HG03469 (cell line): ENCODE measurements at regions not wholly inside any gene's neighbourhood (a gene's known extent, or its start where the extent isn't known, plus 50 kb on each side); places are given as distances from the start of the nearest gene placed in this dataset.
"Not testable (repeated sequence)": the region's sequence is repeated elsewhere in the genome, so short reads cannot be mapped to it uniquely, and the experiment has no call there.

Source experiments
- ATAC-seq: cut with Tn5 transposase; IDR thresholded peaks from one replicate; pipeline ENCODE4 v1.9.1; 2021; ENCODE audit warnings: mild to moderate bottlenecking, moderate library complexity, moderate number of reproducible peaks; ENCODE audit not compliant: unreplicated experiment

DNA sequence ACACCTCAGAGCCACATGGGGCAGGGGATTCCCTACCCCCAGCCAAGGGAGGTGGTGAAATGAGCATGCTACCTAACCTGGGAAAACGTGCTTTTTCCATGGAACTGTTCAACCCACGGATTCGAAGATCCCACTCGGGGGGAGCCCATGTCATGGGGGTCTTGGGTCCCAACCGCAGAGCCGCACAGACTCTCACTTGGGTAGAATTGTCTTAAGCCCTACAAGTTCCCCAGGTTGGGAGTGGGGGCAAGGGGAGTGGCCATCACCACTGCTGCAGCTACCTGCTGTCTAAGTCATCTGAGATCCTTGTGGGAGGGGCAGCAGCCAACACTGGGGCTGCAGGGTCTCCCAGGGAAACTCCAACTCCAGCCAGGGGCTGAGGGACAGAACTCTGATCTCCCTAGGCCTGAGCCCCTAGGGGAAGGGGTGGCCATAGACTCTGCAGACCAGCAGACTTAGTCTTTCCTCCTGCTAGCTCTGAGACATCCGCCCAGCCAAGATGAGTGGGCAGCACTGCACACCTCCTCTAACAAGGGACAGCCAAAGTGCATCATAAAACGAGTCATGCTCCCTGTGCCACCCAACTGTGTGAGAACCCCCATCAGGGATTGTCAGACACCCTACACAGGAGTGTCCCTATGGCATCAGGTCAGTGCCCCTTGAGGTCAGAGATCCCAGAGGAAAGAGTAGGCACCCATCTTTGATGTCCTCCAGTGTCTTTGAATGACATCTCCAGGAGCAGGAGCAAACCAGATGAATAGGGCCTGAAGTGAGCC, 610.4 kb upstream of the SLITRK6 start:
- no peak for ATAC-seq

DNA sequence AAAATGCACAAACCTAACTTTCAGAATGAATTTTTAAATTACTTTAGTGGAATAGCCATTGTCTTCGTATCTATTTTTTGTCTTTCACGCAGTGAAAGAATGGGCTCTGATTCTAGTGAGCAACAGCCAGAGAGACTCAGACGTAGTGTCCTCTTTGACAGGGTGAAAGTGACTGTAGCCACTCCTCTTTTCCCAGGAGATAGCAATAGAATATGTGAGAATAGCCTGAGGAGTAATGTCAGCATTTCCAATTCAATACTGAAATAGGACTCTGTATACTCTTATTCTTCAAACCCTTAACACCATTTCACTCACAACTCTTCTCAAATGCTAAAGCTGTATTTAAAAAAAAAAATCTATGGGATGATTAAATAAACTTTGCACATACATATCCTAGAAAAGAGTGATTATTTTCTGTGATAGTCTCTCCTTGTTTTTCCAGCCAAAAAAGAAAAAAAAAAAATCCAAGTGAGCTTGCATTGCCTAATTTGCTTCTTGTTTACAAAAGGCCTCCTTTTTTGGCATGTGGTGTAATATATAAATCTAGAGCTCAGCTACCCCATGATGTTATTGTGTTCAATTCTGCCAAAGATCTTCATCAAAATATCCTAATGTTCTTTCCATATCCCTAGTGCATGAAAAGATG, 626.1 kb upstream of the SLITRK6 start:
- no peak for ATAC-seq

DNA sequence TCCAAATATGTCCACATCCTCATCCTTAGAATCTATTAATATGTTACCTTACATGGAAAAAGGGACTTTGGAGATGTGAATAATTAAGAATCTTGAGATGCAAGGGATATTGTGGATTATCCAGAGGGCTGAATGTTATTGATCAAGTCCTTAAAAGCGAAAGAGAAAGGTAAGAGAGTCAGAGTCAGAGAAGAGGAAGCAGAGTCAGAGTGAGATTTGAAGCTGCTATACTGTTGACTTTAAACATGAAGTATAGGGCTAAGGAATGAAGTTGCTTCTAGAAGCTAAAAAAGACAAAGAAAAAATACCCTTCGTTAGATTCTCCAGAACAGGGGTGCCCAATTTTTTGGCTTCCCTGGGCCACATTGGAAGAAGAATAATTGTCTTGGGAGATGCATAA, 627.2 kb upstream of the SLITRK6 start:
- no peak for ATAC-seq

DNA sequence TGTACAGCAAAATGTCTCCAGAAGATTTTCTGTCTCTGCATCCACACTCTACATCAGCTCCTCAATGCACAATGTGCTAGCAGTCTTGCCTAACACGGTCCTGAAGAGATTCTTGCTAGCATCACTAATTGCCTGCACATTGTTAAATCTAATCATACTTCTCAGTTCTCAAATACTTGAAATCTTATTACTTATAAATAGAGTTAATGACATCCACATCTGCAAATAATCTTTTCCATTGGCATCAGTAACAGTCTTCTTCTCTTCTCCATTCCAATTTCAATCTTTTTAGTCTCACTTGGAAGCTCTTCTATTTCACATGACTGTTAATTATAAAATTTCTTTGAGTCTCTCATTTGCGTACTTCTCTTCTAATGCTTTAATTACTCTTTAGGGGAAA, 630.5 kb upstream of the SLITRK6 start:
- no peak for ATAC-seq

DNA sequence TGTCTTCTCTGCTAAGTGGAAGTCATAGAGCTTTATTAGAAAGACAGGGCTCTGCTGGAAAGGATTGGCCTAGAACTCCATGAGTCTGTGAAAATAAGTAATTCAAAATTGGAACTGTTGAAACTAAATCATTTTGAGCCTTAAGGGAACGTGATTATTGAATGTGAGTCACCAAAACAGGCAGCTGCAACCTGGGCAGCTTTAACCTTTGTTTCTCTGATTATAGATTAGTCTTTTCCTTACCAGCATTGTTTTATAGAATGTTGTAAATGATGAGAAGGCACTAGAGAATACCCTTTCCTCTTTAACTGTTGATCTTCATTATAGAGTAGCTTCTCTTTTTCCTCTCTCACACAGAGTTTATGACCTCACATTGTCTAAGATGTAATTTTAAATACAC, 638.8 kb upstream of the SLITRK6 start:
- no peak for ATAC-seq

DNA sequence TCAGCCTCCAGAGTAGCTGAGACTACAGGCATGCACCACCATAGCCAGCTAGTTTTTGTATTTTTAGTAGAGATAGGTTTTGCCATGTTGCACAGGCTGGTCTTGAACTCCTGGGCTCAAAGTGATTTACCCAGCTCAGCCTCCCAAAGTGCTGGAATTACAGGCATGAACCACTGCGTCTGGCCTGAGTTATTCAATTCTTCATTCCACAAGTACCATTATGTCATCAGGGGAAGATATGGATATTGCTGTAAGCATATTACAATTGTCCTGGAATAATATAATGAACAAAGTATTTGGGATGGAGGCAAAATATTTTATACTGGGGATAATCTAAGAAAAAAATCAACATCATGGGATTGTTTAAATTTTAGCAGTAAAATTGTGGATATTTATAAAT, 646.0 kb upstream of the SLITRK6 start:
- ATAC-seq, result no peak

DNA sequence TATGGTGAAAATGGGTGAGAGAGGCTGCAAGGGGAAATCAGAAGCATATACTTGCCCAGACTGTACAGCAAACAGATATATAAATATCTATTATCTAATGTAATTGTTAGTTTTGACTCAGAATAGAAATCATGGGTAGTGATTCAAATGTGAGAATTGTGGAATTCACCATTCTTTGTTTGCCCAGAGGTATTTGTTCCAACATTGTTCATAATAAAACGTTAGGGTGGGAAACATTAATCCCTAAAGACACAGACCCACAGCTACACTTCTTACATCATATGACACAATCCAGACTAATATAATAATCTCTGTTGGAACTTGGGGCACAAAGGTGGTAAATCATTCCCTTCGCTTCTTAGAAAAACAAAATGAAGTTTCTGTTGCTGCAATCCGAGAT, 646.5 kb upstream of the SLITRK6 start:
- ATAC-seq, result no peak

DNA sequence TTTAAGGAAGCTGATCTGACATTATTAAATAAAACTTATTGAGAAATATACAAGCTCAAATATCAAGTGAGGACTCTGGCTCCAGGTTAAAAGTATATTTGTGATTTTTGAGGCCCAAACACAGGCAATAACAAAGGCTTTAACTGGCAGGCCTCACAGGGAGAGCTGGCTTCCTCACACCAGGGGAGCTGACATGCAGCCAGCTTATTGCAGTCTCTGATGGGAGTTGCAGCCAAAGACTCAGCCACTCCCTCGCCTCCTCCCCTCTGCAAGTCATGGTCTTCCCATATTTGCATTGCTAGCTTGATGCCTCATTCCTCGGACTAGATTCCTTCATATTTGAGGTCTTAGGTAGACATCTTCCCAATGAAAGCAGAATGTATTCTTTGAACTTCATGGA, 647.1 kb upstream of the SLITRK6 start:
- no peak for ATAC-seq

DNA sequence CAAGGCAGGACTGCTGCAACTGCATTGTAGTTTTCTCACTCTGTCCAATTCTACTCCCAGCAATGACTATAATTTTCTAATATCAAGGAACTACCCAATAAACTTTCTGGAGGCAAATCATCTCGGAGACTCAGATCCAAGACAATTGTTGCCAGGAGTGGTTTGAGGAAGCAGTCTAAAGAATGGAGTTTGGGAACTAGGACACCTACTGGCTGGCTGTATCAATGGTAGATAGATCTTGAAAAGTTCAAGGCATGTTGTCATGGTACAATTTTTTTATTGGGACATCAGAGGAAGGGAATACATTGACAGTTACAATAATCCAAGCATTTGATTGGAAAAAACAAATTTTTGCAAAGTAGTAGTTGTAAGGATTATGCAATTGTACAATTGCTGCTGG, 648.3 kb upstream of the SLITRK6 start:
- no peak for ATAC-seq

DNA sequence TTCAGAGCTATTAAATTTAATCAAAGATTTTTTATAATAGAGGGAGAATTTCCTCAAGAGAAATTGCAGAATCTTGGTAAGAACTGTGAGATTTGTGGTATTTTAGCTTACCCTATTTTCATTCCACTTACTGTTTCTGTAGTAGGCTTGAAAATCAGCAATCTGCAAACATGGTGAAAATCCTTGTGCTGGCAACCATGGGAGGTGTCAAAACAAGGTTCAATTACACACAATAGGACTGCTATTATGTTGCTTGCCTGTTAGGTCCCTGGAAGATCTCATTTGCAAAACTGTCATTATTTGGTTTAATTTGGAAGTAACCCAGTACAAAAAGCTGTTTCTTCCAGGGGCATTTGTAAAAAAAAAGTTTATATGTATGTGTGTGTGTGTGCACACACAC, 662.8 kb upstream of the SLITRK6 start:
- no peak for ATAC-seq

DNA sequence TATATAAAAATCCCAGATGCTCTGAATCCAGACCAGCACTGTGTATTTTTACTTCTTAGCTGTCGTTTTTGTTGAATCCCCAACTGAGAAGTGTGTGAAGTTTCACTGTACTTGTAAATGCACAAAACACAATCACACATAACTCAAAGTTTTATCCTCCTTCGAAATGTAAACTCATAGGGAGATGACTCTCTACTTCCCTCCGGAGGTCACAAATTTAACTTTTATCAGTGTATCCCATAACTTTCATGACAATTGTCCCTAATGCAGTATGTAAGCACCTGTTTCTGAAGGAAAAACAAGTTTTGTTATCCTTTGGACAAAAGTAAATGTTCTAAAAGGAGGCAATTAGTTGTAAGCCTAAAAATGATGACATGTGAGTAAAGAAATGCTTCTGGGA, 665.0 kb upstream of the SLITRK6 start:
- ATAC-seq, result no peak

DNA sequence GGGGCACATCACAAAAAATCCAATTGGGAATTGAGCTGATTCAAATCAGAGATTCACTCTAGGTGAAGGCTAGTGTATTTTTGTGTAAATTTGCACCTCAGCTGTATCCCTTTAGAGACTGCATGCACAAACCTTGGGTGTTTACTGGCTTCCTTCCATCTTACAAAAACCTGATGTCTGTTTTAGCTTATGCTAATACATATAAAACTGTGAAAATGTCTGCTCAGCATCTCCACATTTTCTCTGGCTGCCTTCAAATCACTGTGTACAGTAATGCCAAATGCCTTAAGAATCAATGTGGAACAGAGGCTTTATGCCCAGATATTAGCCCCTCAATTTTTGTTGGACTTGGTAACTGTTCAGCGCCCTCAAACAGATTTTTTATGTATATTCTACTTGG, 675.8 kb upstream of the SLITRK6 start:
- no peak for ATAC-seq

DNA sequence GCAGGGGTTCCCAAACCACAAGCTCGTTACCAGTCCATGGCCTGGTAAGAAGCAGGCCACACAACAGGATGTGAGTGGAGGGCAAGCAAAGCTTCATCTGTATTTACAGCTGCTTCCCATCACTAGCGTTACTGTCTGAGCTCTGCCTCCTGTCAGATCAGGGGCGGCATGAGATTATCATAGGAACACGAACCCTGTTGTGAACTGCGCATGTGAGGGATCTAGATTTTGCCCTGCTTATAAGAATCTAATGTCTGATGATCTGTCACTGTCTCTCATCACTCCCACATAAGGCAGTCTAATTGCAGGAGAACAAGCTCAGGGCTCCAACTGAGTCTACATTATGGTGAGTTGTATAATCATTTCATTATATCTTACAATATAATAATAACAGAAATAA, 677.4 kb upstream of the SLITRK6 start:
- no peak for ATAC-seq

DNA sequence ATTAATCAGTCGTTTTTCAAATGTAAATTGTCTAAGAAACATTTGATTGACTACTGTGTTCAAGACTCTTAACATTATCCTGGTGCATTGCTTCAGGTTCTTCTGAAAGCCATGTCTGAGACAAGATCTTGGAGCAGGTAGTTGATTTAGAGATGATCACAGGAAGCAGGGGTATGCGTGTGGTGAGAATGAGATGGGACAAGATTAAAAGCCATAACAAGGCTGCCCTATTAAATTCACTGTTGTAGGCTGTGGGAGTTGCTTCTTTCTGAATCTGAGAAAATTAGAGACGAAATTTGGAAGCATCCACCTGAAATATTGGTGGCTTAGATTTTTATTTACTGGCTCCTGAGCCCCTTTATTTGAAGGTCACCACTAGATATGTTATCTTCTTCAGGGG, 687.4 kb upstream of the SLITRK6 start:
- no peak for ATAC-seq

DNA sequence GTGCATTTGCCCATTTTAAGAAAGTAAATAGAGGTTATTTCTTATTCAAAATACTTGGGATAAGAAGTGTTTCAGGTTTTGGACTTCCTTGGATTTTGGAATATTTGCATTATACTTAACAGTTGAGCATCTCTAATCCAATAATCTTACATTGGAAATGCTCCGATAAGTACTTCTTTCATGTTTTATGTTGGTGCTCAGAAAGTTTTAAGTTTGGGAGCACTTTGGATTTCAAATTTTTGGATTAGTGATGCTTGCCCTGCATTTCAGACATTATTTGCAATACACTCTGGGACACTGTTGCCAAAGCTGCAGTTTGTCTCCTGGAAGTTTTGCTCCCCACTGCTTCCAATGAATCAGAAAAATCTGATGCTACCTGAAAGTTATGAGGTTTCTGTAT, 691.9 kb upstream of the SLITRK6 start:
- ATAC-seq, result no peak

DNA sequence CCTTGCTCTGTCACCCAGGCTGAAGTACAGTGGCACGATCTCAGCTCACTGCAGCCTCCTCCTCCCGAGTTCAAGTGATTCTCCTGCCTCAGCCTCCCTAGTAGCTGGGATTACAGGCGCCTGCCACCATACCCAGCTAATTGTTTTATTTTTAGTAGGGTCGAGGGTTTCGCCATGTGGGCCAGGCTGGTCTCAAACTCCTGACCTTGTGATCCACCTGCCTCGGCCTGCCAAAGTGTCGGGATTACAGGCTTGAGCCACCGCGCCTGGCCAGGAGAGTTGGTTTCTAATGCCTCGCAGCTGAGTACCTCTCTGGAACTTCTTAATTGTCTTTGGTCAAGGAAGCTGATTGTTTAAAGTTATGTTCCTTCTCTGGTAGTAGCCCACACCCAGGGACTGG, 702.7 kb upstream of the SLITRK6 start:
- ATAC-seq, result not testable (repeated sequence)

DNA sequence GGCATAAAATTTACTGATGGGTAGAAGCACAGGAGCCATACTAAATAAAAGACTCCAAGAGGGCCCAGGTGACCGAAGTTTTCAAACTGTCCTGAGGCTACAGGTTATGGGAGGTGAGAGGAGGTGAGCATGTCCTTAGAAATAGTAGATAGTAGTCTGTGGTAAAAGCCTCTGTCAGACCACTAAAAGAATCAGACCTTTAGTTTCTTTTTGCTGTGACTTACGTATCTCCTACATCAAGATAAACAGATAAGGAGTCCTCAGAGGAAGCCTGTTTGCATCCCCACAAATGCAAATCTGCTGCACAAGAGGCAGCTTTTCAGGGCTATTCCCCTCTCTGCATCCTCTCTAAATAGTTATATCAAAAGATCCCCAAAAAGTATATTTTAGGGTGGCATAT, 711.6 kb upstream of the SLITRK6 start:
- ATAC-seq, result no peak

DNA sequence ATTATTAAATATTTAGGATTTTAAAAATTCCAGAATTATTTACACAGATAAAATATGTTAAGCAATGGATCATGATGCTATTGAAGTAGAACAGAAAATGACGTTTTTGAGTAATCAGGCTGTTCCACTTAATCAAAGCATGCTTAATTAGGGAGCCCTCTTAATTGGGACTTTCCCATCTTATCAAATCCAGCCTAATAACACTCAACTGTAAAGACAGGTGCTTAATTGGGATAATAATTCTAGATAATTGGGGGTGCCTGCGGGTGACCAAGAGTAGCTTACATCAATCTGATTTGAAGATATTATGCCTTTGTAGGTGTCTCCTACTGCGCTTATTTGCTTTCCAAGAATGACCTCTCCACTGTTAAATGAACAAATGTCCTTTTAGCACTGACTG, 742.2 kb upstream of the SLITRK6 start:
- no peak for ATAC-seq

DNA sequence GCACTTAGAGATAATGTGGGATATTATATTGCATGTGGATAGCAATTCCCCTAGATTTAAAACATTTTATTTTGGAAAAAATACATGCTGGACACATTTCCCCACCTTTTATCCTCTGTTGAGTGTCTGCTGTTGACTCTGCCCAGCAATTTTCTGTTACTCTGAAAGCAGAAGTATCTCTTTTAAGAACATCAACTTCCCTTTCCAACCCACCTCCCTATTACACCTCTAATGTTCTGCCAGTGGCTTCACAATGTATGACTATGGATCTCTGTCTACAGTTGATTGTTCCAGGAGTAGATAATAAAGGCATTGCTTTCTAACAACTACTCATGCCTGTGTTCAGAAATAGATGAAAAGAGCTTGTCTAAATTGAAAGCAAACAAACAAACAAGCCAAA, 754.8 kb upstream of the SLITRK6 start:
- ATAC-seq, result no peak

DNA sequence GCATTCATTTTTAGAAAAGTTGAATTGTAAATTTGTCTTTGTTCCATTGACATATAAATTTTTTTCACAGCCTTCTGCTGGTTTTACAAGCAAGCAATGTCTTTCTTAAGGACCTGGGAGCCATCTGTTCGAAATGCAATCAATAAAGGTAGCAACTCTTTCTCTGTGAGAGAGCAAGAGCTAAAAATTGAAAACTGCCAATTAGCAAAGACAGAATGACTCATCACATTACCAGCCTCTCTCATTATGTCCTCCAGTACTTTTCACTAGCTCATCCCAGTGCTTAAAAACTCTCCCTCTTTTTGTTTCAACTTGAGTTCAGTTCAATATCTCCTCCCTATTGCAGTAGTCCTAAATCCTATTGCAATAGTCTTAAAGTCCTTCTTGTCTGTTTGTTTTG, 760.7 kb upstream of the SLITRK6 start:
- no peak for ATAC-seq

DNA sequence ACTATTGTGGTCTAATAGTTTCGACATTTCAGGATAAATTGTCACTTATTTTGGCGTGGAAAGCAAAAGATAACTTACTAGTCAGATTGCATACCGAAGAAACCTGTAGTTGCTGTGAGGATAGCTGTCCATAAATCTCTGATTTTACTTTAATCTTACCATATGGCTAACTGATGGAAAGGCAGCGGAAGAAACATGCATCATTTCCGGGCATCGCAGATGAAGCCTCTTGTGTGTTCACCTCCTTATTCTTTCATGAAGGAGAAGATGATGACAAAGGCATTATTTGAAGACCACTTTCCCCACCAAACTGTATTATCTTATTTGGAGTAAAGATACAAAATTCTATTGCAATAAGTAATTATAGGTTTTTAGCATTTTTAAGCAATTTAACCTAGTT, 763.6 kb upstream of the SLITRK6 start:
- ATAC-seq, result no peak

DNA sequence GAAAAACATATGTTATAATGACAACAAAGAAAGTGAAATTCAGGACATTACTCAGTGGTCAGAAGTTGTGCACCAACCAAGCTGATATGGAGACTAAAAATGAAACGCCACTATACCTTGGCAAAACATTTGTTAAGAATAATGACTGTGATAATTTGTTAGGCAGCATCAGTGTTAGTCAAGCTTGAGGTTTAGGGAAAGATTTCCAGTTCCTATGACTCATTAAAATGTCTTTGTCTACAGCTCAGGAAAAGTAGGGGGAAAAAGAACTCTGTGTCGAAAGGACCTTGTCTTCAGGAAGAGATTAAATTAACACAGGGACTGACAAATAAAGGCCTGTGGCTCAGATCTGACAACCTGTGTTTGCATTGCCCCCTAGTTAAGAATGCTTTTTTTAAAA, 764.1 kb upstream of the SLITRK6 start:
- ATAC-seq, result no peak

DNA sequence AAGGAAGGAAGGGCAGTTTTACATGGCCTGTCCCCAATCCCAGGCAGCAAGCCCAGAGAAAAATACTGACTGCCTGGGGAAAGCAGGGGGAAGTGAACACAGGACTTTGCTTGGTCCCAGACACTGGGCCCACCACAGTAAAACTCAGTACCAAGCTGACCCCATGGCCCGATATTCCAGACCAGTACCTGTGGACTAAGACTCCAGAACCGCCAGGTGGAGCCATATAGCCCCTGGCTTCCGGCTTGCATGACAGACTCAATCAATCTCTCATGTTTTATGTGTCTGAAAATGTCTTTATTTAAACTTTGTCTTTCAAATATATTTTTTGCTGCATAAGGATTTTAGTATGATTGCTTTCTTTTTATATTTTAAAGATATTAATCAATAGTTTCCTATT, 767.9 kb upstream of the SLITRK6 start:
- ATAC-seq, result no peak
